Astrocyte (in vitro differentiated cells and primary cell): ENCODE measurements at regions not wholly inside any gene's neighbourhood (a gene's known extent, or its start where the extent isn't known, plus 50 kb on each side); places are given as distances from the start of the nearest gene placed in this dataset.

Experiments used
- DNase-seq: peaks from one replicate; pipeline ENCODE4 v3.0.0-alpha.2; 2010; ENCODE audit warnings: low read depth
- FAIRE-seq: peaks from 2 replicates; lab custom pipeline; 2011; peaks lifted over from hg19 to GRCh38; lab: Jason Lieb, UNC
- H2AFZ ChIP-seq: 2 replicates; pipeline ENCODE4 v1.6.0; 2012; ENCODE audit warnings: low read depth, low read length, inconsistent platforms
- H3K27ac ChIP-seq: 2 replicates; pipeline ENCODE4 v1.5.1; 2011; ENCODE audit warnings: low read depth, low read length, inconsistent platforms
- H3K27me3 ChIP-seq: 2 replicates; pipeline ENCODE4 v1.6.0; 2011; ENCODE audit warnings: low read length, inconsistent platforms; ENCODE audit not compliant: insufficient read depth
- H3K36me3 ChIP-seq: 2 replicates; pipeline ENCODE4 v1.5.1; 2011; ENCODE audit warnings: low read length, inconsistent platforms; ENCODE audit not compliant: insufficient read depth
- H3K4me1 ChIP-seq: 2 replicates; pipeline ENCODE4 v1.5.1; 2011; ENCODE audit warnings: low read length, inconsistent platforms; ENCODE audit not compliant: insufficient read depth
- H3K4me2 ChIP-seq: 2 replicates; pipeline ENCODE4 v1.6.0; 2012; ENCODE audit warnings: low read length, inconsistent platforms
- H3K4me3 ChIP-seq: 2 replicates; pipeline ENCODE4 v1.5.1; 2011; ENCODE audit warnings: low read depth, mild to moderate bottlenecking, low read length, inconsistent platforms; ENCODE audit not compliant: insufficient read depth
- H3K79me2 ChIP-seq: 2 replicates; pipeline ENCODE4 v1.6.0; 2012; ENCODE audit warnings: mild to moderate bottlenecking, low read length, inconsistent platforms; ENCODE audit not compliant: insufficient read depth
- H3K9ac ChIP-seq: 2 replicates; pipeline ENCODE4 v1.6.0; 2012; ENCODE audit warnings: mild to moderate bottlenecking, low read length, inconsistent platforms
- H3K9me3 ChIP-seq: 2 replicates; pipeline ENCODE4 v1.5.1; 2012; ENCODE audit warnings: low read depth, mild to moderate bottlenecking, low read length, inconsistent platforms; ENCODE audit not compliant: insufficient read depth
- H4K20me1 ChIP-seq: 2 replicates; pipeline ENCODE4 v1.6.0; 2012; ENCODE audit warnings: low read length, inconsistent platforms; ENCODE audit not compliant: insufficient read depth
- H3K27ac Mint-ChIP-seq: one replicate; pipeline ENCODE4 v1.8.0; 2021; ENCODE audit warnings: mild to moderate bottlenecking, mixed read lengths; ENCODE audit not compliant: unreplicated experiment
- H3K27me3 Mint-ChIP-seq: one replicate; pipeline ENCODE4 v1.8.0; 2021; ENCODE audit warnings: low read depth, mixed read lengths; ENCODE audit not compliant: unreplicated experiment
- H3K36me3 Mint-ChIP-seq: one replicate; pipeline ENCODE4 v1.8.0; 2021; ENCODE audit warnings: low read depth, mixed read lengths; ENCODE audit not compliant: unreplicated experiment
- H3K4me1 Mint-ChIP-seq: one replicate; pipeline ENCODE4 v1.8.0; 2021; ENCODE audit warnings: low read depth, mixed read lengths; ENCODE audit not compliant: unreplicated experiment
- H3K4me3 Mint-ChIP-seq: one replicate; pipeline ENCODE4 v1.8.0; 2021; ENCODE audit warnings: mild to moderate bottlenecking, moderate library complexity, mixed read lengths; ENCODE audit not compliant: unreplicated experiment
- H3K9me3 Mint-ChIP-seq: one replicate; pipeline ENCODE4 v1.8.0; 2021; ENCODE audit warnings: mild to moderate bottlenecking, mixed read lengths; ENCODE audit not compliant: unreplicated experiment
- CTCF ChIP-seq: IDR thresholded peaks from 2 replicates; pipeline ENCODE4 v1.5.1; 2011; ENCODE audit warnings: low read depth, mild to moderate bottlenecking, inconsistent platforms, low read length, moderate library complexity; ENCODE audit not compliant: insufficient read depth
- EZH2 ChIP-seq: IDR thresholded peaks from 2 replicates; pipeline ENCODE4 v1.6.1; 2012; ENCODE audit warnings: mild to moderate bottlenecking, low read length, inconsistent platforms; ENCODE audit not compliant: insufficient read depth

GRCh38 chr16:6059671-6060070 is 962.1 kb upstream of the EEF2KMT start:
- Mint-ChIP-seq H3K27ac (no peak overlapping the region), H3K9me3 (peaks cover 1% of the 10 kb centered on the region), H3K4me1 (no peaks in the 10 kb centered on the region), H3K36me3 (no peaks in the 10 kb centered on the region), H3K27me3 (peaks cover 5% of the 10 kb centered on the region), H3K4me3 (no peak overlapping the region)
- no peak overlapping the region for H2AFZ ChIP-seq
- no peak overlapping the region for H3K4me3 ChIP-seq
- H3K4me2 ChIP-seq = no peak overlapping the region
- no peaks in the 10 kb centered on the region for H3K9me3 ChIP-seq
- H3K27me3 ChIP-seq = no peaks in the 10 kb centered on the region
- no peaks in the 10 kb centered on the region for H4K20me1 ChIP-seq
- TF ChIP-seq EZH2 = no peak
- no peak for TF ChIP-seq CTCF
- no peaks in the 10 kb centered on the region for H3K79me2 ChIP-seq
- FAIRE-seq (no peak), DNase-seq (no peak)
- H3K36me3 ChIP-seq = no peaks in the 10 kb centered on the region
- H3K4me1 ChIP-seq = no peaks in the 10 kb centered on the region
- H3K27ac ChIP-seq = no peak overlapping the region
- H3K9ac ChIP-seq = no peak overlapping the region

GRCh38 chr16:6057821-6058220 is 960.2 kb upstream of the EEF2KMT start:
- Histone ChIP-seq H3K4me3 (no peak overlapping the region), H3K27me3 (no peaks in the 10 kb centered on the region), H3K9ac (no peak overlapping the region), H3K4me2 (no peak overlapping the region), H3K79me2 (no peaks in the 10 kb centered on the region), H3K9me3 (no peaks in the 10 kb centered on the region), H3K27ac (no peak overlapping the region), H3K36me3 (no peaks in the 10 kb centered on the region), H4K20me1 (no peaks in the 10 kb centered on the region), H3K4me1 (no peaks in the 10 kb centered on the region), H2AFZ (no peak overlapping the region)
- Mint-ChIP-seq H3K27ac (no peak overlapping the region), H3K36me3 (no peaks in the 10 kb centered on the region), H3K9me3 (peaks cover 1% of the 10 kb centered on the region), H3K4me1 (no peaks in the 10 kb centered on the region), H3K27me3 (peaks cover 5% of the 10 kb centered on the region), H3K4me3 (no peak overlapping the region)
- FAIRE-seq = no peak
- DNase-seq = no peak
- no peak for TF ChIP-seq EZH2
- TF ChIP-seq CTCF = no peak

GRCh38 chr16:6048017-6048416 is 950.4 kb upstream of the EEF2KMT start:
- H2AFZ ChIP-seq = no peak overlapping the region
- Mint-ChIP-seq H3K9me3 (no peaks in the 10 kb centered on the region), H3K36me3 (no peaks in the 10 kb centered on the region), H3K4me3 (no peak overlapping the region), H3K27ac (no peak overlapping the region), H3K27me3 (peaks cover 5% of the 10 kb centered on the region), H3K4me1 (no peaks in the 10 kb centered on the region)
- H3K9me3 ChIP-seq = no peaks in the 10 kb centered on the region
- H3K4me1 ChIP-seq = no peaks in the 10 kb centered on the region
- H4K20me1 ChIP-seq = no peaks in the 10 kb centered on the region
- TF ChIP-seq CTCF (no peak), EZH2 (no peak)
- H3K36me3 ChIP-seq = no peaks in the 10 kb centered on the region
- no peaks in the 10 kb centered on the region for H3K27me3 ChIP-seq
- H3K79me2 ChIP-seq = no peaks in the 10 kb centered on the region
- no peak overlapping the region for H3K9ac ChIP-seq
- DNase-seq = no peak
- FAIRE-seq = no peak
- H3K4me3 ChIP-seq = no peak overlapping the region
- no peak overlapping the region for H3K4me2 ChIP-seq
- no peak overlapping the region for H3K27ac ChIP-seq
